GM13976 (cell line): ENCODE measurements at regions not wholly inside any gene's neighbourhood (a gene's known extent, or its start where the extent isn't known, plus 50 kb on each side); places are given as distances from the start of the nearest gene placed in this dataset.

Experiments used
- DNase-seq: peaks from one replicate; pipeline ENCODE4 v3.0.0; 2012; ENCODE audit warnings: low spot score
- CTCF ChIP-seq: IDR thresholded peaks from 2 replicates; pipeline ENCODE4 v1.5.1; 2012; ENCODE audit warnings: borderline replicate concordance, mild to moderate bottlenecking; ENCODE audit not compliant: insufficient read depth; ENCODE audit errors: extremely low read depth, missing control alignments, control extremely low read depth
- in situ Hi-C: fragments of 300-500 bp; cut with MboI; formaldehyde crosslinking; loops from one replicate; pipeline ENCODE4 v1.12.0; 2022; ENCODE audit warnings: low sequenced_read_pairs, mixed read lengths, inconsistent platforms; ENCODE audit not compliant: unreplicated experiment

- DNase-seq: no peak
- no peak for TF ChIP-seq CTCF
- in situ Hi-C loops: no loop called here
Measured at GRCh38 chr17:54841656-54842055, 59.0 kb upstream of the TOM1L1 start.

- in situ Hi-C loops: no loop called here
- TF ChIP-seq CTCF: no peak
- DNase-seq: no peak
Measured at GRCh38 chr17:54844233-54844632, 56.4 kb upstream of the TOM1L1 start.

GRCh38 chr17:54848368-54848987 is 52.2 kb upstream of the TOM1L1 start:
- no peak for TF ChIP-seq CTCF
- in situ Hi-C loops: no loop called here
- no peak for DNase-seq

GRCh38 chr17:54849660-54850059 is 51.0 kb upstream of the TOM1L1 start:
- no peak for DNase-seq
- in situ Hi-C loops: no loop called here
- no peak for TF ChIP-seq CTCF
